GM12891 (cell line): ENCODE measurements at regions not wholly inside any gene's neighbourhood (a gene's known extent, or its start where the extent isn't known, plus 50 kb on each side); places are given as distances from the start of the nearest gene placed in this dataset.

Experiments
- DNase-seq: peaks from one replicate; pipeline ENCODE4 v3.0.0; 2011; ENCODE audit warnings: low spot score; ENCODE audit not compliant: insufficient read length
- FAIRE-seq: peaks from 2 replicates; lab custom pipeline; 2011; peaks lifted over from hg19 to GRCh38; lab: Jason Lieb, UNC
- PAX5 ChIP-seq: IDR thresholded peaks from 2 replicates; pipeline ENCODE4 v1.6.1; 2011; ENCODE audit warnings: low read length, moderate library complexity, mild to moderate bottlenecking; ENCODE audit not compliant: insufficient read depth, severe bottlenecking
- POLR2A ChIP-seq: IDR thresholded peaks from 2 replicates; pipeline ENCODE4 v1.6.1; 2011; ENCODE audit warnings: low read depth, low read length, control low read depth
- POLR2AphosphoS5 ChIP-seq: IDR thresholded peaks from 2 replicates; pipeline ENCODE4 v1.6.1; 2011; ENCODE audit warnings: low read depth, low read length, control low read depth
- POU2F2 ChIP-seq: IDR thresholded peaks from 2 replicates; pipeline ENCODE4 v1.6.1; 2011; ENCODE audit warnings: low read depth, mild to moderate bottlenecking, control low read depth, low read length, moderate library complexity
- SPI1 ChIP-seq: IDR thresholded peaks from 2 replicates; pipeline ENCODE4 v1.6.1; 2011; ENCODE audit warnings: low read depth, low read length, control low read depth
- TAF1 ChIP-seq: IDR thresholded peaks from 2 replicates; pipeline ENCODE4 v1.6.1; 2011; ENCODE audit warnings: low read depth, low read length, control low read depth

DNA sequence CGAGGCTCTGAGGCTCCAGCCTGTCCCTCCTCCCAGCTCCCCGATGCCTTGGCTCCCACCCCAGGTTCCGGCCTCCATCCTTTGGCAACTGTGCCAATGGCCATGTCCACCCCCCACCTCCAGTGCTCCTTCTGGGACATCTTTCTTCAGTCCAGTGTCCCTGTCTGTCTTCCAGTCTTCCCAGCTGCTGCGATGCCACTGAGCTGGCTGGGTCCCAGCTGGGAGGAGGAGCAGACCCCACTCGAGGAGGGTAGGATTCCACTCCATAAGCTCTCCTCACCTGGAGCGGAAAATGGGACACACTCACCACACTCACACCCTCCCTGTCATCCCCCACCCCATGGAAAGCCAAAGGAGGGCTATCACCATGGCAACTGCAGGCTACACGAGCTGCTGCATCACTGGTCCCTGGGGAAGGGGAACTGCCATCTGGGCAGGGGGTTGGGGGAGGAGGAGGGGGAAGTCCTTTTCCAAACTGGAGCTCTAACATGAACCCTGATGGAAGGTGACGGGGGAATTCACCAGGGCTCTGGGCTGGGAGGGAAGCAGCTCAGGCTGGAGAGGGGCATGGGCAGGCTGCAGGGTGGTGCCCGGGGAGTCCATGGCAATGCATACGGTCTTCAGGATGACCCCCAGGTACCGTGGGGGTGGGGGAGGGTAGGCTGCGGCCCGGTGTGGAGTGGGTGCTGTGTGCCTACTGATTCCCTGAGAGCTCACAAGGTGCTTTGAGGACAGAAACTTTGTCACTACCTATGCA lies 94.3 kb downstream of the LRRC74A start:
- FAIRE-seq = no peak
- DNase-seq = no peak
- TF ChIP-seq POLR2AphosphoS5 = no peak
- no peak for TF ChIP-seq PAX5
- TF ChIP-seq SPI1 = no peak
- TF ChIP-seq POLR2A = no peak

DNA sequence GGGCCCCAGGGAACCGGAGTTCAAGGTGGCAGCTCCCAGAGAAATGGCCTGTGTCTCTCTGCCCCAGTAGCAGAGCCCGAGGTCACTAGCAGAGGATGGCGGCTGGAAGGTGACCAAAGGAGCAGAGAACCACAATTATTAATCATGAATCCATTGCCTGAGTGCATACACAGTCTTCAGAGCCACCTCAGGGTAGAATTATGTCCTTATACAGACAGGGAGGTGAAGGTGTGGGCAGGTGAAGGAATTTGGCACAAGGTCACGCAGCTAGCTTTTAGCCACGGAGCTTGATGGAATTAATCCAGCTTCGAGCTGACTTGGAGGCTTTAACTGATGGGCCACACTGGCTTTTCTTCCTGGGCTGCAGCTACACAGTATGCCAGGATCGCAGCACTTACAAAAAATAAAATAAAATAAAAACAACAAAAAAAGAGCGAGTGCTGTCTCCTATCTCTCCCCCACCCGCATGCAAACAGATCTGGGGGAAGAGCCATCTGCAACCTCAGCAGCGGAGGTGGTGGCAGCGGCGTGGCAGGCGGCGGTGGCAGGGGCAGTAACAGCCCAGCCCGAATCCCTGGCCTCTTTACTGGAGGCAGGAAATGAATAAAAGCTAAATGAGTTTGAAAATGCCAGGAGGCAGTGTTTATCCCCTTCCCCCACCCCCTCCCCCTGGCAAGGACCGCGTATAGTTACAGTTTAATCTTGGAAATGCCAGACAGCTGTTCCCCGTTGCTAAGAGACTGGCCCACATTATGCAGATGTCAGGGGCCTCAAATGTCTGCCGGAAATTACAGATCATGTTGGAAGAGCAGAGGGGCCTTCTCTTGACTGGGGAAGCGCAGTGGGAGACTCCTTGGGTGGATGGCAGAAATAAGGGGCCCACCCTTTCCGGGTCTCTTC lies 93.5 kb downstream of the LRRC74A start:
- FAIRE-seq (peak; percentile 13), DNase-seq (no peak)
- TF ChIP-seq POU2F2 (no peak), SPI1 (no peak), POLR2AphosphoS5 (no peak), POLR2A (no peak), TAF1 (no peak), PAX5 (no peak)
